ENCODE measurements at regions not wholly inside any gene's neighbourhood (a gene's known extent, or its start where the extent isn't known, plus 50 kb on each side); places are given as distances from the start of the nearest gene placed in this dataset.

GRCh38 chr6:67292169-67292568 is 1342.9 kb upstream of the ADGRB3 start:
- no peak overlapping the region for H3K9ac ChIP-seq (ENCODE audit: control insufficient read depth, insufficient read depth, low read length)
- CTCF ChIA-PET: no interaction called here
- DNase-seq (ENCODE audit: low read depth, low spot score) (no peak), ATAC-seq (no peak), FAIRE-seq (no peak)
- SMC1A ChIA-PET (ENCODE audit: uncharacterized antibody, unreplicated experiment): no interaction called here
- POLR2A ChIA-PET: interaction anchor here (0.6 kb wide), 1 partner anchor 137 kb away, joined by 3 read pairs; no protein-coding TSS in a partner anchor
- H4K20me1 ChIP-seq (ENCODE audit: control insufficient read depth, insufficient read depth): no peaks in the 10 kb centered on the region
- H3K27me3 ChIP-seq (replicated peaks in 1 of 2; ENCODE audit: control insufficient read depth in 2 of 2, insufficient read depth in 2 of 2, low read length in 1 of 2): no peaks in the 10 kb centered on the region
- H3K9me3 ChIP-seq (replicated peaks; ENCODE audit: control insufficient read depth, insufficient read depth, low read length): no peaks in the 10 kb centered on the region
- RAD21 ChIA-PET (ENCODE audit: unreplicated experiment): no interaction called here
- no peak for TF ChIP-seq HCFC1 (IDR thresholded peaks at IDR 0.05; ENCODE audit: low read length)
- WGBS (ENCODE audit: insufficient coverage, insufficient replicate concordance, low lambda C conversion rate, missing lambda C conversion rate): 0% methylated on average over 2 of the region's 2 CpGs
- H3K4me3 ChIP-seq: no peak overlapping the region
- H3K36me3 ChIP-seq (ENCODE audit: control insufficient read depth in 2 of 2, insufficient read depth in 2 of 2, low read length in 1 of 2): no peaks in the 10 kb centered on the region
- intact Hi-C loops (cut with micrococcal nuclease; ENCODE audit: unreplicated experiment) (no loop called here), in situ Hi-C loops (cut with MboI) (no loop called here)
- no TSS peak for BruUV-seq (replicated peaks)
- no peak overlapping the region for H3K27ac ChIP-seq (ENCODE audit: control insufficient read depth, insufficient read depth)
- H3K79me2 ChIP-seq (ENCODE audit: control insufficient read depth, insufficient read depth, low read length): no peaks in the 10 kb centered on the region
- no peak overlapping the region for H2AFZ ChIP-seq (ENCODE audit: control insufficient read depth, low read depth, low read length)
- H3K4me2 ChIP-seq (ENCODE audit: control insufficient read depth, insufficient read depth): no peak overlapping the region
- no peaks in the 10 kb centered on the region for H3K4me1 ChIP-seq (ENCODE audit: control insufficient read depth, insufficient read depth, low read length)

- ChIA-PET CTCF (no interaction called here), POLR2A (no interaction called here), SMC1A (ENCODE audit: uncharacterized antibody, unreplicated experiment) (no interaction called here), RAD21 (ENCODE audit: unreplicated experiment) (no interaction called here)
- in situ Hi-C loops (cut with MboI): no loop called here
- intact Hi-C loops (cut with micrococcal nuclease; ENCODE audit: unreplicated experiment): no loop called here
- no peak for TF ChIP-seq HDGF (IDR thresholded peaks at IDR 0.05)
- no peak for TF ChIP-seq EGR1 (IDR thresholded peaks at IDR 0.05; ENCODE audit: borderline replicate concordance in 1 of 2, low read depth in 2 of 2, low read length in 2 of 2)
- no peak for TF ChIP-seq ETV6 (conservative IDR thresholded peaks at IDR 0.05 in 1 of 2, IDR thresholded peaks at IDR 0.05 in 1 of 2; ENCODE audit: borderline replicate concordance in 1 of 2, low read depth in 1 of 2)
- no peak for TF ChIP-seq GABPA (IDR thresholded peaks at IDR 0.05; ENCODE audit: low read depth)
- no peak for TF ChIP-seq FOS (IDR thresholded peaks at IDR 0.05; ENCODE audit: borderline replicate concordance, extremely low read depth, insufficient read length)
- TF ChIP-seq, protein P1, sequence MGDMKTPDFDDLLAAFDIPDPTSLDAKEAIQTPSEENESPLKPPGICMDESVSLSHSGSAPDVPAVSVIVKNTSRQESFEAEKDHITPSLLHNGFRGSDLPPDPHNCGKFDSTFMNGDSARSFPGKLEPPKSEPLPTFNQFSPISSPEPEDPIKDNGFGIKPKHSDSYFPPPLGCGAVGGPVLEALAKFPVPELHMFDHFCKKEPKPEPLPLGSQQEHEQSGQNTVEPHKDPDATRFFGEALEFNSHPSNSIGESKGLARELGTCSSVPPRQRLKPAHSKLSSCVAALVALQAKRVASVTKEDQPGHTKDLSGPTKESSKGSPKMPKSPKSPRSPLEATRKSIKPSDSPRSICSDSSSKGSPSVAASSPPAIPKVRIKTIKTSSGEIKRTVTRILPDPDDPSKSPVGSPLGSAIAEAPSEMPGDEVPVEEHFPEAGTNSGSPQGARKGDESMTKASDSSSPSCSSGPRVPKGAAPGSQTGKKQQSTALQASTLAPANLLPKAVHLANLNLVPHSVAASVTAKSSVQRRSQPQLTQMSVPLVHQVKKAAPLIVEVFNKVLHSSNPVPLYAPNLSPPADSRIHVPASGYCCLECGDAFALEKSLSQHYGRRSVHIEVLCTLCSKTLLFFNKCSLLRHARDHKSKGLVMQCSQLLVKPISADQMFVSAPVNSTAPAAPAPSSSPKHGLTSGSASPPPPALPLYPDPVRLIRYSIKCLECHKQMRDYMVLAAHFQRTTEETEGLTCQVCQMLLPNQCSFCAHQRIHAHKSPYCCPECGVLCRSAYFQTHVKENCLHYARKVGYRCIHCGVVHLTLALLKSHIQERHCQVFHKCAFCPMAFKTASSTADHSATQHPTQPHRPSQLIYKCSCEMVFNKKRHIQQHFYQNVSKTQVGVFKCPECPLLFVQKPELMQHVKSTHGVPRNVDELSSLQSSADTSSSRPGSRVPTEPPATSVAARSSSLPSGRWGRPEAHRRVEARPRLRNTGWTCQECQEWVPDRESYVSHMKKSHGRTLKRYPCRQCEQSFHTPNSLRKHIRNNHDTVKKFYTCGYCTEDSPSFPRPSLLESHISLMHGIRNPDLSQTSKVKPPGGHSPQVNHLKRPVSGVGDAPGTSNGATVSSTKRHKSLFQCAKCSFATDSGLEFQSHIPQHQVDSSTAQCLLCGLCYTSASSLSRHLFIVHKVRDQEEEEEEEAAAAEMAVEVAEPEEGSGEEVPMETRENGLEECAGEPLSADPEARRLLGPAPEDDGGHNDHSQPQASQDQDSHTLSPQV (IDR thresholded peaks at IDR 0.05): no peak
- TF ChIP-seq TAF1 (IDR thresholded peaks at IDR 0.05; ENCODE audit: borderline replicate concordance, low read depth, low read length): no peak
- TF ChIP-seq IKZF2 (IDR thresholded peaks at IDR 0.05): no peak
- no peak for TF ChIP-seq HDAC2 (IDR thresholded peaks at IDR 0.05)
- TF ChIP-seq NR2C1 (IDR thresholded peaks at IDR 0.05): no peak
- TF ChIP-seq LARP7 (IDR thresholded peaks at IDR 0.05): no peak
- TF ChIP-seq NFYB (IDR thresholded peaks at IDR 0.05; ENCODE audit: insufficient read depth, low read depth, low read length): no peak
- no peak for TF ChIP-seq IRF3 (IDR thresholded peaks at IDR 0.05)
- no peak for TF ChIP-seq BRCA1 (IDR thresholded peaks at IDR 0.05; ENCODE audit: low read depth, low read length)
- no peak for TF ChIP-seq PML (IDR thresholded peaks at IDR 0.05; ENCODE audit: low read length)
- TF ChIP-seq IRF4 (IDR thresholded peaks at IDR 0.05; ENCODE audit: low read depth, low read length): no peak
- Histone ChIP-seq H3K4me2 (ENCODE audit: control insufficient read depth, insufficient read depth) (no peak overlapping the region), H3K27ac (ENCODE audit: control insufficient read depth, insufficient read depth) (no peak overlapping the region), H3K27me3 (replicated peaks in 1 of 2; ENCODE audit: control insufficient read depth in 2 of 2, insufficient read depth in 2 of 2, low read length in 1 of 2) (no peaks in the 10 kb centered on the region), H2AFZ (ENCODE audit: control insufficient read depth, low read depth, low read length) (no peak overlapping the region), H3K4me3 (no peak overlapping the region), H3K9ac (ENCODE audit: control insufficient read depth, insufficient read depth, low read length) (no peak overlapping the region), H3K4me1 (ENCODE audit: control insufficient read depth, insufficient read depth, low read length) (no peaks in the 10 kb centered on the region), H3K79me2 (ENCODE audit: control insufficient read depth, insufficient read depth, low read length) (no peaks in the 10 kb centered on the region), H3K36me3 (ENCODE audit: control insufficient read depth in 2 of 2, insufficient read depth in 2 of 2, low read length in 1 of 2) (no peaks in the 10 kb centered on the region), H4K20me1 (ENCODE audit: control insufficient read depth, insufficient read depth) (no peaks in the 10 kb centered on the region), H3K9me3 (replicated peaks; ENCODE audit: control insufficient read depth, insufficient read depth, low read length) (no peaks in the 10 kb centered on the region)
- no peak for ATAC-seq
- FAIRE-seq: no peak
- DNase-seq (ENCODE audit: low read depth, low spot score): no peak
- no TSS peak for BruUV-seq (replicated peaks)
These were observed 1347.5 kb upstream of the ADGRB3 start for GRCh38 chr6:67287566-67287965.
